HG02588 (cell line): ENCODE measurements at regions not wholly inside any gene's neighbourhood (a gene's known extent, or its start where the extent isn't known, plus 50 kb on each side); places are given as distances from the start of the nearest gene placed in this dataset.
A peak's percentile ranks its signal among the peaks of the same experiment; 100 is the strongest.

Source experiments
- ATAC-seq: cut with Tn5 transposase; IDR thresholded peaks from one replicate; pipeline ENCODE4 v1.9.1; 2021; ENCODE audit warnings: mild to moderate bottlenecking, moderate library complexity; ENCODE audit not compliant: unreplicated experiment

DNA sequence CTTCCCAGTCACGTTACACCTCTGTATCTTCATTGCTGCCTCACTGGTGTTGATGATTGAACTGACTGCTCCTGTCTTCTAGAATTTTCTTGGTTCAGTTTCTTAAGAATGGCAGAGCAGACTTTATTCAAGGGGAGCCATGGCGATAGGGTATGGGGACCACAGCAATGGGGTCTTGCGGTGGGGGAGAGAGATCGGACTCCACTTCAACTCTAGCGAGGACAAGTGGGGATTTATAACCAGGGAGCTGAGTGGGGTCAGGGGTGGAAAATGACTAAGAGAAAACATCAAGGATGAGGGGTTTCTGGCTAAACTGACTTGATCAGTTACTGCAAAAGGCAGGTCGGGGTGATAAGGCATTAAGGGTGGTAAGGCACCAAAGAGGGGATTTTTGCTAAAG is 156.4 kb downstream of the CD83 start:
- ATAC-seq = no peak

DNA sequence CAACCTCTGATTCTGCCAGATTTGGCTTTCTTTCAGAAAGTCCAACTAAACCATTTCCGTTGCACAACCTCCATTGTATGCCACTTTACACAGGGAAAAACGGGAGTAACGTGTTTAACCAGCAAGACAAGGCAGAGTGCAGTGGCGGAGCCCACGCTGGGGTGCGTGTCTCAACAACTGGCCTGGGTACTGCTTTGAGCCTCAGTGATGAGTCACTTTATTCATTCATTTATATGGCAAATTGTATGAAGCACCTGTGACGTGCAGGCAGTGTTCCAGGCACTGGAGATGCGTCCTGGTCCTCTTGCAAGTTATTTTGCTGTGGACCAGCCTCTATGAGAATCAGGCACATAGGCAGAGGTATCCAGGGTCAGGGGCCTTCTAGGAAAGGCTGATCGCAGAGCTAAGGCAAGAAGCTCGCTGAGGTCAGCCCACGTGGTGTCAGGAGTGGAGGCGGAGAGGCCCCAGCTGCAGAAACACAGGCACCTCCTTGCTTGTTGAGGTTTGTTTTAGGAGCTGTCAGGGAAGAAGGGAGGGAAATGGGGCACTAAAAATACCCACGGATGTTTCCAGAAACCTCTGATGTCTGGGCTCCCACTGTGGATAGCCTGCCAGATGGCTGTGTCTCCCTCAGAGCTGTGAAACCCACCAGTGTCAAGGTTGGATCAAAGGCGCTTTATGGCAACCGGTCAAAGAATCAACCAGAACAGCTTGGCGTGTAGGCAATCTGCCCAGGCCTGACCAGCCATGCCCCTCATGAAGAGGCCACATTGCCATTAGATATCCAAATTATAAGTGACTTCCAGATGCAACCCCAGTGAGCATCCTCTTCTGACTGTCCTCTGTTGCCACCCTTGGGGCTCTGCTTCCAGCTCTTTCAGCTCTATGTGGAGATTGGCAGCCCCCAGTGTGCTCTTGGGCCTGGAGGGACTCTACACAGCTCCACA is 157.2 kb downstream of the CD83 start:
- no peak for ATAC-seq

GRCh38 chr6:14275493-14275851 is 157.9 kb downstream of the CD83 start:
- ATAC-seq = no peak

DNA sequence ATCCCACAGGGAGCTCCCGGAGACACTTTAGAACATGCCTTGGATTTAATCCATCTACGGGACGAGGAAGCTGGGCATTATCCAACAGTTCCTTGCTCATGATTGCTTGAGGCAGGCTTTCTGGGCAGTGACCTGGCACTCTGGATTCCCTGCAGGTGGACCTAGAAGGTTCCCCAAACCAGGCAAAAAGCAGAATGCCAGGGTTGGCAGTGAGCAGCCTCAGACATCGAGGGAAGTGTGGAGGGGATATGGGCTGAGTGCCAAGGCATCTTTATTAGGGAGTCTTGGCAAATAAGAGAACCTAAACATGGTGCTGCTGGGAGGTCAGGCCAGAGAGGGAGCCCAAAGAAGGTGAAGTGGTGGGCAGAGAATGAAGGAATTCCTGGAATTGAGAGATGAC is 158.5 kb downstream of the CD83 start:
- no peak for ATAC-seq

- peak; percentile 66 for ATAC-seq
Observed at GRCh38 chr6:14276667-14277404, 159.3 kb downstream of the CD83 start.

- no peak for ATAC-seq
Observed at GRCh38 chr6:14277405-14277930, 159.9 kb downstream of the CD83 start.

DNA sequence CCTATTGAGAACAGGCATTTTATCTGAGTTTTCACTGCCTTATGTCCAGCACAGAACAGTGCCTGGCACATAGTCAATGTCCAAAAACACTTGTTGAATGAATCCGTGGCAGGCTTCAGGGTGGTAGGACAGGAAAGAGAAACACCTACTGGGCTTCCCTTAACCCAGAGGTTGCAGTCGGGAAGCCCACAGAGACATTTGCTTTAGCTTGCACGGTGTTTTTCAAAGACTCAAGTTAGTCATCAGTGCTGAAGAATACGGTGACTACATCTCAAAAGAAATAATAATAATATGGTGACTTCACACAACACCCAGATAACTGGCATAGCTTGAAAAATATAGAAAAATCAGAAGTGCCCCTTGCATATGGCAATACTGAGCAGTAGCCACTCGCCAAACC is 160.4 kb downstream of the CD83 start:
- no peak for ATAC-seq

- ATAC-seq = no peak
Observed at GRCh38 chr6:14278446-14278845, 160.9 kb downstream of the CD83 start.

DNA sequence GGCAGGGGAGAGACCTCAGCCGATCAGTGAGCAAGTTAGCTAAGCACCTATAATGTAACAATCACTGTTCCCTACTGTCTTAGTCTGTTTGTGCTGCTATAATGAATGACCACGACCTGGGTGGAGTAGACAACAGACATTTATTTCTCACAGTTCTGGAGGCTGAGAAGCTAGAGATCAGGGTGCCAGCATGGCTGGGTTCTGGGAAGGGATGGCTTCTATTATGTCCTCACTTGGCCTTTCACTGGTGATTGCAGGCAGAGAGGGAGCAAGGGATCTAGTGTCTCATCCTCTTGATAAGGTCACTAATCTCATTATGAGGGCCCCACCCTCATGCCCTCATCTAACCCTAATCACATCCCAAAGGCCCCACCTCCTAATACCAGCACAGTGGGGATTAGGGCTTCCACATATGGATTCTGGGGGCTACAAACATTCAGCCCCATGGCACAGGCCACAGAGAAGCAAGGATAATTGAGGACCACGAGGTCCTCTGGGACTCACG is 162.5 kb downstream of the CD83 start:
- ATAC-seq = no peak

GRCh38 chr6:14280766-14281293 is 163.3 kb downstream of the CD83 start:
- ATAC-seq = no peak

- no peak for ATAC-seq
Observed at GRCh38 chr6:14281811-14282660, 164.5 kb downstream of the CD83 start.

- no peak for ATAC-seq
Observed at GRCh38 chr6:14282854-14283505, 165.4 kb downstream of the CD83 start.

DNA sequence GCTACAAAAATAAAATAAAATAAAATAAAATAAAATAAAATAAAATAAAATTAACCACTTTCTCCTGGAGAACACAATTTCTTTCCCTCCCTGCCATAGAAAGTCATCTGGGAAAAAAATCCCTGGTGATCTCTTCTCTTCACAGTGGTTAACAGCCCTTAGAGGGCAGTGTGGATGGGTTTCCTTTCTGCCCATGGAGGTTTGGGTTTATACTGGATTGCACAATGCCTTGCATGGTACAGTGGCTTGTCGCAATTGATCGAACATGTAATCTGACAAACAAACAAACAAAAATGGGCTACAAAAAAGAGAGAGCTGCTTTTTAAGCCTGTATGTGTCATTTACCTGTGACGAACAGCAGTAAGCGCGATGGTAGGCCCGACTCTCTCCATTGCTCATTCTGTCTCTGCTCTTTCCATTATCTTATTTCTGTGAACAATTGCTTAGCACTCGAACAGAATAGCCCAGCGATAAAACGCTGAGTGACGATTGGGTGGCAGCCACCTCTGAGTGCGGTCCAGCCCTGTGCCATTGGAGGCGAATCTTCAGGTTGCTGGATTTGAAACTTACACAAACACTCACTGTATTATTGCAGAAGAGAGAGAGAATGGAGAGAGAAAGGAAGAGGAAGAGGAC is 166.1 kb downstream of the CD83 start:
- ATAC-seq = no peak

GRCh38 chr6:14284969-14285590 is 167.5 kb downstream of the CD83 start:
- ATAC-seq = no peak

GRCh38 chr6:14286144-14286543 is 168.6 kb downstream of the CD83 start:
- no peak for ATAC-seq

GRCh38 chr6:14286634-14287428 is 169.3 kb downstream of the CD83 start:
- ATAC-seq = no peak

- ATAC-seq = no peak
Observed at GRCh38 chr6:14287707-14288106, 170.1 kb downstream of the CD83 start.

- ATAC-seq = no peak
Observed at GRCh38 chr6:14288910-14289309, 171.3 kb downstream of the CD83 start.
